Activated CD4-positive, alpha-beta T cell treated with anti-CD3 and anti-CD28 coated beads, Interleukin-2, amount 10 ng/mL, durations not matched to agents 7 days and 5 days (primary cell): ENCODE measurements at regions not wholly inside any gene's neighbourhood (a gene's known extent, or its start where the extent isn't known, plus 50 kb on each side); places are given as distances from the start of the nearest gene placed in this dataset.

ENCODE experiments used
- CTCF ChIA-PET: fragments of 350-600 bp; sonication (Branson Sonifier 250); formaldehyde crosslinking; loops from one replicate; lab custom pipeline; 2021; ENCODE audit warnings: antibody characterized with exemption; lab: Charles Lee
- POLR2A ChIA-PET: fragments of 350-600 bp; sonication (Branson Sonifier 250); formaldehyde crosslinking; loops from one replicate; lab custom pipeline; 2021; ENCODE audit warnings: antibody characterized with exemption; lab: Charles Lee
- DNase-seq: peaks from one replicate; pipeline ENCODE4 v3.0.0-alpha.2; 2020
- H3K27ac Mint-ChIP-seq: one replicate; pipeline ENCODE4 v1.8.0; 2021; ENCODE audit warnings: mild to moderate bottlenecking, moderate library complexity, mixed read lengths
- H3K27me3 Mint-ChIP-seq: one replicate; pipeline ENCODE4 v1.8.0; 2021; ENCODE audit warnings: mixed read lengths
- H3K36me3 Mint-ChIP-seq: one replicate; pipeline ENCODE4 v1.8.0; 2021; ENCODE audit warnings: low read depth, mixed read lengths
- H3K4me1 Mint-ChIP-seq: one replicate; pipeline ENCODE4 v1.8.0; 2021; ENCODE audit warnings: mixed read lengths
- H3K4me3 Mint-ChIP-seq: one replicate; pipeline ENCODE4 v1.8.0; 2021; ENCODE audit warnings: mild to moderate bottlenecking, moderate library complexity, mixed read lengths
- H3K9me3 Mint-ChIP-seq: one replicate; pipeline ENCODE4 v1.8.0; 2021; ENCODE audit warnings: mixed read lengths

DNA sequence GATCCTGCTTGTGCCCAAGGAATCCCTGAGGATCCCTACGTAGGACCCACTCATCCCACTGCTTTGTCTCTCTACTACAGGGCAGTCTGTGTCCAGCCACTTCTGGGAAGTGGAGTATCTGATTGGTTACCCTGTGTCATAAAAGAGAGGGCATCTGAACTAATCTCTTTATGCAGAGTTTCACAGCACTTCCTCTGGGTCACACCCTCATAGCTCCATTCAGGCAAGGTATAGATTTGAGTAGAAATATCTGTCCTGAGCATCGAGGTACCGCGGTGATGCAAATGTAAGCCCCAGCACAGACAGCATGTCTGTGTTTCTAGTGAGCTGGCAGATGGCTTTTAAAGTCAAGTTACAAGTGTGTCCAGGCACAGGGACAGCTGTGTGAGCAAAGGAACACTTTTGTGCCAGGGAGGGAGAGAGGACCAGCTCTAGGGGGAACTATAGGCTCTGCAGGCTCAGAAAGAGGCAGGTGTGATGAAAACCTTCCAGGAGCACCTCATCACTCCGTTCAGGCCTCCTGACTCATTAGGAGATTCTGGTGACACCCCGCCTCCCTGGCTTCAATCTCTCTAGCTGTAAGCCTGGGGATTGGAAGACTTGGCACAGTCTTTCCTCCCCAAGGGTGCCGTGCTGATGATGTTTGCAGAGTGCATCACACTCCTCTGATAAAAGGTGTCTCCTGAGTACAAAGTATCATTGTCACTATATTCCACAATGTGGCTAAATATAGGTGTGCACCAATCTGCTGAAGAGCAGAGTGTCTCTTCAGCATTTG, 84.3 kb upstream of the UBL3 start:
- H3K36me3 Mint-ChIP-seq: peaks cover 13% of the 10 kb centered on the region
- POLR2A ChIA-PET: interaction anchor here (0.6 to 1.3 kb wide), 3 partner anchors 19 to 152 kb away, joined by 3 read pairs; no protein-coding TSS in a partner anchor
- CTCF ChIA-PET: interaction anchor here (1.5 to 5.6 kb wide), 4 partner anchors 11 to 178 kb away, joined by 3 to 46 read pairs (median 8); no protein-coding TSS in a partner anchor
- peaks cover 73% of the 10 kb centered on the region for H3K4me1 Mint-ChIP-seq
- peak; percentile 8 for DNase-seq
- no peaks in the 10 kb centered on the region for H3K27me3 Mint-ChIP-seq
- H3K27ac Mint-ChIP-seq: peak overlapping the region; percentile 98
- peak overlapping the region; percentile 90 for H3K4me3 Mint-ChIP-seq
- peaks cover 2% of the 10 kb centered on the region for H3K9me3 Mint-ChIP-seq

DNA sequence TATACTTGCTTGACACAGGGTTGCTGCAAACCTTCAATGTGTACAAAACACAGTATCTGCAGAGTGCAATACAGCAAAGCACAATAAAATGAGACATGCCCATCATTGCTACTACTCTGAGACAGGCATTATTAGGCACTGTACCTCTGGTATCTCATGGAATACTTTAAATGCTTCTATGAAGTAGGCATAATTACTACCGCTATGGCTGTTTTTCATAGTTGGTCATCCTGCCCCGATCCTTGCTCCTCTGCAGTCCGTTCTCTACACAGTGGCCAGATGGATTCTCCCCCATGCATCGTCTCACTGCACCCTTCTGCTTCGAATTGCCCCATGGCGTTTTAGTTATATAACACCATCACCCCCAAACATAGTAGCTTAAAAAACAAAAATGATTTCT, 83.0 kb upstream of the UBL3 start:
- H3K27ac Mint-ChIP-seq: peak overlapping the region; percentile 22
- POLR2A ChIA-PET: no interaction called here
- peaks cover 2% of the 10 kb centered on the region for H3K9me3 Mint-ChIP-seq
- peaks cover 64% of the 10 kb centered on the region for H3K4me1 Mint-ChIP-seq
- H3K36me3 Mint-ChIP-seq: peaks cover 5% of the 10 kb centered on the region
- no peak overlapping the region for H3K4me3 Mint-ChIP-seq
- no peak for DNase-seq
- CTCF ChIA-PET: interaction anchor here (1.0 to 5.6 kb wide), 2 partner anchors 10 to 177 kb away, joined by 3 to 46 read pairs; no protein-coding TSS in a partner anchor
- H3K27me3 Mint-ChIP-seq: peaks cover 3% of the 10 kb centered on the region

DNA sequence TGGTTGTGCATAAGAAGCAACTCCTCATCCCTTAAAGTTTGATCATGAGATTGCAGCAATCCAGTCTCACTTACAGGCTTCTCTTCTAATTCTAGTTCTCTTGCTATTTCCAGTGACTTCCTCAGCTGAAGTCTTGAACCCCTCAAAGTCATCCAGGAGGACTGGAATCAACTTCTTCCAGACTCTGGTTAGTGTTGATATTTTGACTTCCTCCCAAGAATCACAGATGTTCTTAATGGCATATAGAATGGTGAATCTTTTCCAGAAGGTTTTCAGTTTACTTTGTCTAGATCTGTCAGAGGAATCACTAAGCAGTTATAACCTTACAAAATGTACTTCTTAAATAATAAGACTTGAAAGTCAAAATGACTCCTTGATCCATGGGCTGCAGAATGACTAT, 81.3 kb upstream of the UBL3 start:
- no peak overlapping the region for H3K4me3 Mint-ChIP-seq
- ChIA-PET CTCF (interaction anchor here (1.2 kb wide), 1 partner anchor 15 kb away, joined by 3 read pairs; no protein-coding TSS in a partner anchor), POLR2A (no interaction called here)
- DNase-seq: no peak
- H3K36me3 Mint-ChIP-seq: no peaks in the 10 kb centered on the region
- peaks cover 47% of the 10 kb centered on the region for H3K4me1 Mint-ChIP-seq
- no peak overlapping the region for H3K27ac Mint-ChIP-seq
- peaks cover 3% of the 10 kb centered on the region for H3K27me3 Mint-ChIP-seq
- peaks cover 2% of the 10 kb centered on the region for H3K9me3 Mint-ChIP-seq

- CTCF ChIA-PET: interaction anchor here (1.5 kb wide), 1 partner anchor 24 kb away, joined by 4 read pairs; no protein-coding TSS in a partner anchor
- no peak overlapping the region for H3K27ac Mint-ChIP-seq
- POLR2A ChIA-PET: interaction anchor here (0.6 kb wide), 1 partner anchor 333 kb away, joined by 3 read pairs; no protein-coding TSS in a partner anchor
- peaks cover 2% of the 10 kb centered on the region for H3K9me3 Mint-ChIP-seq
- H3K4me3 Mint-ChIP-seq: no peak overlapping the region
- no peak for DNase-seq
- H3K27me3 Mint-ChIP-seq: peaks cover 3% of the 10 kb centered on the region
- no peaks in the 10 kb centered on the region for H3K36me3 Mint-ChIP-seq
- peaks cover 42% of the 10 kb centered on the region for H3K4me1 Mint-ChIP-seq
These were observed 78.8 kb upstream of the UBL3 start for GRCh38 chr13:29929062-29929847.

- H3K9me3 Mint-ChIP-seq: peaks cover 2% of the 10 kb centered on the region
- POLR2A ChIA-PET: no interaction called here
- CTCF ChIA-PET: interaction anchor here (4.6 kb wide), 1 partner anchor 10 kb away, joined by 46 read pairs; no protein-coding TSS in a partner anchor
- H3K27ac Mint-ChIP-seq: peak overlapping the region; percentile 47
- DNase-seq: no peak
- peaks cover 37% of the 10 kb centered on the region for H3K4me1 Mint-ChIP-seq
- H3K27me3 Mint-ChIP-seq: peaks cover 3% of the 10 kb centered on the region
- H3K36me3 Mint-ChIP-seq: no peaks in the 10 kb centered on the region
- H3K4me3 Mint-ChIP-seq: no peak overlapping the region
These were observed 75.7 kb upstream of the UBL3 start for GRCh38 chr13:29926098-29926476.

DNA sequence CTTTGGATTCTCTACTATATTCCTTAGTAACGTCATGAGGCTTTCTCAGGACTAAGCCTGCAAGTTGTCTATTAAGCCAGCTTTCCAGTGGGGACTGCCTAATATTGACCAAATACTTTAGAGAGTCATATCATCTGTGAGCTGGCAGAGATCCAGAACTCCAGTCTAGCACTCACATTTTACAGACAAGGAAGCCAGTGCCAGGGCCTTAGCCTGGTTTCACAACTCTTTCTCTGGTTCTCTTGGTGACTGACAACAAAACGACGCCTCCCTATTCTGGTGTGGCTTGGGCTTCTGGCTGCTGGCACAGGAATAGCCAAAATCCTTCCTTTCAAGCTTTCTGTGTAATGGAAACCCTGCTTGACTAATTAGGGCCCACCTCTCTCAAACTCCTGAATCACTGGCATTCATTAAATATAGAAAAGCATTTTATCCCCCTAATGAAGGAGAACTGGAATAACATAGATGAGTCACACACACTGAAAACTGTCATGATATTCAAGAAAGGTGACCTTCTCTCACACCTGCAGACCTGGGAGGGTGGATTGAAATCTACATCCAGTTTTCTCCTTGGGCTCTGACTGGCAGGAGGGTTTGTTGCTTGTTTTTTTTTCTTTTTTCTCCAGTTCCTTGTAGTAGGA, 75.2 kb upstream of the UBL3 start:
- Mint-ChIP-seq H3K36me3 (no peaks in the 10 kb centered on the region), H3K27me3 (peaks cover 4% of the 10 kb centered on the region), H3K4me1 (peaks cover 37% of the 10 kb centered on the region), H3K27ac (no peak overlapping the region), H3K9me3 (no peaks in the 10 kb centered on the region), H3K4me3 (no peak overlapping the region)
- CTCF ChIA-PET: interaction anchor here (0.7 to 4.6 kb wide), 5 partner anchors 10 to 1271 kb away, joined by 3 to 46 read pairs (median 9); no protein-coding TSS in a partner anchor
- DNase-seq: no peak
- POLR2A ChIA-PET: no interaction called here

- no peak overlapping the region for H3K4me3 Mint-ChIP-seq
- DNase-seq: no peak
- H3K9me3 Mint-ChIP-seq: no peaks in the 10 kb centered on the region
- peaks cover 37% of the 10 kb centered on the region for H3K4me1 Mint-ChIP-seq
- H3K27me3 Mint-ChIP-seq: peaks cover 4% of the 10 kb centered on the region
- ChIA-PET CTCF (interaction anchor here (0.6 to 4.6 kb wide), 15 partner anchors 10 to 189 kb away, joined by 3 to 46 read pairs (median 4); partner anchors contain the start of gene UBL3), POLR2A (no interaction called here)
- H3K36me3 Mint-ChIP-seq: no peaks in the 10 kb centered on the region
- no peak overlapping the region for H3K27ac Mint-ChIP-seq
These were observed 74.3 kb upstream of the UBL3 start for GRCh38 chr13:29924482-29925350.

DNA sequence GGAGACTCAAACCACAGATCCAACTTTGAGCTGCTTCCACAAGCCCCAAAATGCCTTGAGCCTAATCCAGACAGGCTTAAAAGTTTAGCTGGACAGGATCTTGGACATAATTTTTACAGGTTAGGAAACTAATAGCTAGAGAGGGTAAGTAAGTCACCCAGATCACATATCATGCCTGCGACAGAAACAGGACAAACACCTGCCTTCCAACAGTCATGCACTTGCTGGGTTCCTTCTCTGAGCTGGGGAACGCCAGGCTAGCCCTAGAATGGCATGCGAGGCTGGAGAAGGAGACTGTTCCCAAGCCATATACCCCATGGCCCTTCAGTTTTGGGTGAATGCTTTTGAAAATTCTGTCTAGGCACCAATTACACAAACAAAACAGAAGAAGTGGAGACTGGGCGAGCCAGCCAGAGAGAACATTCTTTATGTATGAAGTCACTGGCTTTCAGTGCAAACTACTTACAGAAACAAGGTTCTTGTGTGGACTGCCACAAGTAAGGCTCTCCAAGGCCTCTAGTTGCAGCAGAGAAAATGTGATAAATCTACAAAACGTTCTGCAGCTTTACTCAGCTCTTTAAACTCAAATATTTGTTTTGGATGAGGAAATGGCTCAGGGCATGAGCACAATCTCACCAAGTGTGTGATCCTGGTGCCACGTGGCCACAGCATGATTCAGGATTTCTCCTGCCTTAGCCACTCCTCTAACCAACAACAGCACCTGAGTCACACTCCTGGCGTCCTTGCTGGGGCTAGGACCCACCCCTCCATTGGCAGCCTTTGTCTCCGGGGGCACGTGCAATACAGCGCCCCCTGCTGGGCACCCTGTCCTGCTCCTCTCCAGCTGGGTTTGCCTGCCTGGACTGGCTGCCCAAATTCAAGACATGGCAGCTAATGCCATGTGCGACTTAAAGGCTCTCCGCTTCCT, 73.4 kb upstream of the UBL3 start:
- H3K27ac Mint-ChIP-seq: no peak overlapping the region
- H3K4me1 Mint-ChIP-seq: peaks cover 42% of the 10 kb centered on the region
- POLR2A ChIA-PET: interaction anchor here (0.8 kb wide), 1 partner anchor 12 kb away, joined by 4 read pairs; no protein-coding TSS in a partner anchor

GRCh38 chr13:29922896-29923295, 72.5 kb upstream of the UBL3 start:
- CTCF ChIA-PET: interaction anchor here (1.8 to 4.6 kb wide), 4 partner anchors 8 to 36 kb away, joined by 4 to 46 read pairs (median 8); no protein-coding TSS in a partner anchor
- no peaks in the 10 kb centered on the region for H3K9me3 Mint-ChIP-seq

More for the DNA sequence above, 73.4 kb upstream of the UBL3 start:
- peak; percentile 20 for DNase-seq
- H3K9me3 Mint-ChIP-seq: no peaks in the 10 kb centered on the region
- no peak overlapping the region for H3K4me3 Mint-ChIP-seq
- CTCF ChIA-PET: interaction anchor here (0.6 to 4.6 kb wide), 16 partner anchors 9 to 190 kb away, joined by 3 to 46 read pairs (median 4); partner anchors contain the start of gene UBL3
- no peaks in the 10 kb centered on the region for H3K36me3 Mint-ChIP-seq
- peaks cover 2% of the 10 kb centered on the region for H3K27me3 Mint-ChIP-seq

GRCh38 chr13:29922281-29922821, 71.9 kb upstream of the UBL3 start:
- Mint-ChIP-seq H3K27ac (peak overlapping the region; percentile 16), H3K4me3 (no peak overlapping the region), H3K9me3 (no peaks in the 10 kb centered on the region), H3K36me3 (no peaks in the 10 kb centered on the region), H3K4me1 (peaks cover 47% of the 10 kb centered on the region), H3K27me3 (peaks cover 2% of the 10 kb centered on the region)
- POLR2A ChIA-PET: interaction anchor here (0.6 kb wide), 1 partner anchor 13 kb away, joined by 4 read pairs; no protein-coding TSS in a partner anchor
- peak; percentile 13 for DNase-seq
- CTCF ChIA-PET: interaction anchor here (1.8 to 4.6 kb wide), 3 partner anchors 14 to 28 kb away, joined by 5 to 46 read pairs (median 8); no protein-coding TSS in a partner anchor

More at GRCh38 chr13:29922896-29923295, 72.5 kb upstream of the UBL3 start:
- H3K27ac Mint-ChIP-seq: no peak overlapping the region
- peaks cover 47% of the 10 kb centered on the region for H3K4me1 Mint-ChIP-seq
- no peak for DNase-seq
- H3K36me3 Mint-ChIP-seq: no peaks in the 10 kb centered on the region
- POLR2A ChIA-PET: no interaction called here
- peaks cover 2% of the 10 kb centered on the region for H3K27me3 Mint-ChIP-seq
- no peak overlapping the region for H3K4me3 Mint-ChIP-seq
